ENCODE measurements at regions not wholly inside any gene's neighbourhood (a gene's known extent, or its start where the extent isn't known, plus 50 kb on each side); places are given as distances from the start of the nearest gene placed in this dataset.

GRCh38 chr3:94694894-94695293, 632.0 kb downstream of the NSUN3 start:
- Histone ChIP-seq H3K4me1 (no peaks in the 10 kb centered on the region), H3K9me3 (replicated peaks) (no peaks in the 10 kb centered on the region), H3K4me3 (no peak overlapping the region), H3K27me3 (ENCODE audit: low read depth) (no peaks in the 10 kb centered on the region), H3K27ac (replicated peaks) (no peak overlapping the region), H3K36me3 (no peaks in the 10 kb centered on the region)
- intact Hi-C loops (cut with micrococcal nuclease), result no loop called here
- no peak for TF ChIP-seq CTCF (IDR thresholded peaks at IDR 0.05; ENCODE audit: borderline replicate concordance)
- no peak for DNase-seq

- H3K4me1 ChIP-seq, result no peaks in the 10 kb centered on the region
- no peak for TF ChIP-seq CTCF (IDR thresholded peaks at IDR 0.05; ENCODE audit: borderline replicate concordance)
- H3K27me3 ChIP-seq (ENCODE audit: low read depth), result no peaks in the 10 kb centered on the region
- no peak for DNase-seq
- H3K4me3 ChIP-seq, result no peak overlapping the region
- no peaks in the 10 kb centered on the region for H3K36me3 ChIP-seq
- no peak overlapping the region for H3K27ac ChIP-seq (replicated peaks)
- intact Hi-C loops (cut with micrococcal nuclease), result no loop called here
- H3K9me3 ChIP-seq (replicated peaks), result peaks cover 20% of the 10 kb centered on the region
Observed at GRCh38 chr3:94704467-94704866, 641.6 kb downstream of the NSUN3 start.

GRCh38 chr3:94709249-94709902, 646.5 kb downstream of the NSUN3 start:
- TF ChIP-seq CTCF (IDR thresholded peaks at IDR 0.05; ENCODE audit: borderline replicate concordance), result no peak
- DNase-seq, result no peak
- Histone ChIP-seq H3K4me3 (no peak overlapping the region), H3K9me3 (replicated peaks) (peaks cover 20% of the 10 kb centered on the region), H3K4me1 (no peaks in the 10 kb centered on the region), H3K36me3 (no peaks in the 10 kb centered on the region), H3K27ac (replicated peaks) (no peak overlapping the region), H3K27me3 (ENCODE audit: low read depth) (no peaks in the 10 kb centered on the region)
- intact Hi-C loops (cut with micrococcal nuclease), result no loop called here

GRCh38 chr3:94714194-94714593, 651.3 kb downstream of the NSUN3 start:
- Histone ChIP-seq H3K27me3 (ENCODE audit: low read depth) (no peaks in the 10 kb centered on the region), H3K36me3 (no peaks in the 10 kb centered on the region), H3K4me1 (no peaks in the 10 kb centered on the region), H3K4me3 (no peak overlapping the region), H3K9me3 (replicated peaks) (no peaks in the 10 kb centered on the region), H3K27ac (replicated peaks) (no peak overlapping the region)
- intact Hi-C loops (cut with micrococcal nuclease), result no loop called here
- TF ChIP-seq CTCF (IDR thresholded peaks at IDR 0.05; ENCODE audit: borderline replicate concordance), result no peak
- DNase-seq, result no peak

- Histone ChIP-seq H3K27ac (replicated peaks) (no peak overlapping the region), H3K27me3 (ENCODE audit: low read depth) (no peaks in the 10 kb centered on the region), H3K4me3 (no peak overlapping the region), H3K4me1 (no peaks in the 10 kb centered on the region), H3K9me3 (replicated peaks) (no peaks in the 10 kb centered on the region), H3K36me3 (no peaks in the 10 kb centered on the region)
- no peak for DNase-seq
- TF ChIP-seq CTCF (IDR thresholded peaks at IDR 0.05; ENCODE audit: borderline replicate concordance), result peak; percentile 41
- intact Hi-C loops (cut with micrococcal nuclease), result no loop called here
Observed at GRCh38 chr3:94716326-94717018, 653.6 kb downstream of the NSUN3 start.

Data from left ventricle myocardium inferior (tissue), 1 donor.